BJ (cell line): ENCODE measurements at regions not wholly inside any gene's neighbourhood (a gene's known extent, or its start where the extent isn't known, plus 50 kb on each side); places are given as distances from the start of the nearest gene placed in this dataset.

ENCODE experiments used
- CTCF ChIA-PET: fragments of 350-600 bp; formaldehyde crosslinking; extraction: SDS; loops from one replicate; lab custom pipeline; 2021; ENCODE audit warnings: antibody characterized with exemption, inconsistent platforms; lab: Yijun Ruan, JAX
- POLR2A ChIA-PET: fragments of 300-600 bp; sonication (Branson Sonifier 250); formaldehyde crosslinking; extraction: SDS; loops from one replicate; lab custom pipeline; 2021; ENCODE audit warnings: antibody characterized with exemption; lab: Charles Lee
- DNase-seq: peaks from one replicate; pipeline ENCODE4 v3.0.0-alpha.2; 2011; ENCODE audit warnings: low read depth
- H3K27me3 ChIP-seq: 2 replicates; pipeline ENCODE4 v1.6.0; 2011; ENCODE audit warnings: low read length; ENCODE audit not compliant: control insufficient read depth, insufficient read depth
- H3K36me3 ChIP-seq: 2 replicates; pipeline ENCODE4 v1.5.1; 2011; ENCODE audit warnings: low read length; ENCODE audit not compliant: control insufficient read depth, insufficient read depth
- H3K4me3 ChIP-seq: 2 replicates; pipeline ENCODE4 v1.5.1; 2011; ENCODE audit warnings: low read depth, mild to moderate bottlenecking, control low read depth, low read length
- CTCF ChIP-seq: IDR thresholded peaks from 2 replicates; pipeline ENCODE4 v1.5.1; 2011; ENCODE audit warnings: low read depth, mild to moderate bottlenecking, control low read depth, inconsistent platforms, low read length, moderate library complexity; ENCODE audit not compliant: insufficient read depth

GRCh38 chr3:153442386-153442785 lies 280.4 kb downstream of the RAP2B start:
- TF ChIP-seq CTCF, result no peak
- no peak overlapping the region for H3K4me3 ChIP-seq
- ChIA-PET POLR2A (interaction anchor here (0.6 to 0.8 kb wide), 2 partner anchors 27 to 281 kb away, joined by 3 to 6 read pairs; no protein-coding TSS in a partner anchor), CTCF (no interaction called here)
- no peaks in the 10 kb centered on the region for H3K36me3 ChIP-seq
- no peaks in the 10 kb centered on the region for H3K27me3 ChIP-seq
- DNase-seq, result no peak

GRCh38 chr3:153442799-153443487 lies 280.9 kb downstream of the RAP2B start:
- no peak overlapping the region for H3K4me3 ChIP-seq
- POLR2A ChIA-PET, result interaction anchor here (0.8 kb wide), 1 partner anchor 282 kb away, joined by 6 read pairs; no protein-coding TSS in a partner anchor
- no peak for TF ChIP-seq CTCF
- no peaks in the 10 kb centered on the region for H3K36me3 ChIP-seq
- CTCF ChIA-PET, result no interaction called here
- H3K27me3 ChIP-seq, result no peaks in the 10 kb centered on the region
- no peak for DNase-seq

- TF ChIP-seq CTCF, result peak; percentile 15; the same call in 1 of the 2 replicates
- no peaks in the 10 kb centered on the region for H3K27me3 ChIP-seq
- ChIA-PET POLR2A (no interaction called here), CTCF (interaction anchor here (0.6 to 1.9 kb wide), 3 partner anchors 9 to 17 kb away, joined by 3 to 5 read pairs (median 4); no protein-coding TSS in a partner anchor)
- H3K4me3 ChIP-seq, result no peak overlapping the region
- no peak for DNase-seq
- no peaks in the 10 kb centered on the region for H3K36me3 ChIP-seq
These were observed 281.9 kb downstream of the RAP2B start for GRCh38 chr3:153443961-153444360.

- TF ChIP-seq CTCF, result no peak
These were observed 283.8 kb downstream of the RAP2B start for GRCh38 chr3:153445817-153446216.

GRCh38 chr3:153448151-153448829 lies 286.3 kb downstream of the RAP2B start:
- POLR2A ChIA-PET, result no interaction called here
- CTCF ChIA-PET, result no interaction called here
- DNase-seq, result no peak
- no peaks in the 10 kb centered on the region for H3K27me3 ChIP-seq
- H3K4me3 ChIP-seq, result no peak overlapping the region
- H3K36me3 ChIP-seq, result no peaks in the 10 kb centered on the region
- no peak for TF ChIP-seq CTCF

More at GRCh38 chr3:153445817-153446216, 283.8 kb downstream of the RAP2B start:
- no peaks in the 10 kb centered on the region for H3K36me3 ChIP-seq
- no peak overlapping the region for H3K4me3 ChIP-seq
- CTCF ChIA-PET, result no interaction called here
- no peaks in the 10 kb centered on the region for H3K27me3 ChIP-seq
- POLR2A ChIA-PET, result no interaction called here
- no peak for DNase-seq
